PC-9 (cell line): ENCODE measurements at regions not wholly inside any gene's neighbourhood (a gene's known extent, or its start where the extent isn't known, plus 50 kb on each side); places are given as distances from the start of the nearest gene placed in this dataset.

Experiments
- EZH2 ChIP-seq: fragments of 200-600 bp; sonication (generic); IDR thresholded peaks from 2 replicates; pipeline ENCODE4 v1.8.0; 2017; ENCODE audit warnings: antibody characterized with exemption, low read depth
- TF ChIP-seq, protein P1 (sequence below): fragments of 200-600 bp; sonication (generic); conservative IDR thresholded peaks from 2 replicates; pipeline ENCODE4 v1.6.1; 2017; ENCODE audit warnings: mixed run types, antibody characterized with exemption, mild to moderate bottlenecking, moderate library complexity

DNA sequence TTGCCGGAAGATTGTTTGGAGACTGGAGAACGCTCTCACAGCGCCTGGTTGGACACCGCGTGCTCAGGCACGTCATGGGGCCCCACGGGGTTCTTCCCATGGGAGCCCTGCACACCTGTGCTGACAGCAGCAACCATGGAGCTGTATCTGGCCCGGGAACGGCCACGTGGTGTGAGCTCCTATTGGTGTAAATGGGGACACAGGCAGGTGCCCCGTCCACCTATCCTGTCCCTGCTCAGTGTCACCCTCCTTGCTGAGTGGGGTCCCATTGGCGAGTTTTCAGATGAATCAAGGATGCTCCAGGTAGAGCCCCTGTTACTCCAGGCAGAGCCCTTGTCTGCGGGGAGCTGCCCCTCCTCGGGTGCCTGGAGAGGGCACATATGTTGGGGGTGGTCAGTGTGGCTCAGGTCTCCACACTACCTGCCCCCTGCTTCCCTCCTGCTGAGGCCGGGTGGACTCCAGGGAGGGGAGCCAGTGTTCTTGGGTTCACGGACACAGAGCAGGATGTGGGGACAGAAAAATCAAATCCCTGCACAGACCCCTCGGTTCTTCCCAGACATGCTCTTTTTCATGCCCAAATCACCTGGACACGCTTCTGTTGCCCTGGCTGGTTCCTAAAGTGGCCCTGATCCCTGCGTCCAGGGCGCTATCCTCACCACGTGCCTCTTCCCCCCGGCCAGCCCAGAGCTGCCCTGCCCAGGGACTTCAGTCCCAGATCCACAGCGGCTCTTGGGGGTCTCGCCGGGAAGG, 250.1 kb downstream of the ADGRD1 start:
- TF ChIP-seq, protein P1, sequence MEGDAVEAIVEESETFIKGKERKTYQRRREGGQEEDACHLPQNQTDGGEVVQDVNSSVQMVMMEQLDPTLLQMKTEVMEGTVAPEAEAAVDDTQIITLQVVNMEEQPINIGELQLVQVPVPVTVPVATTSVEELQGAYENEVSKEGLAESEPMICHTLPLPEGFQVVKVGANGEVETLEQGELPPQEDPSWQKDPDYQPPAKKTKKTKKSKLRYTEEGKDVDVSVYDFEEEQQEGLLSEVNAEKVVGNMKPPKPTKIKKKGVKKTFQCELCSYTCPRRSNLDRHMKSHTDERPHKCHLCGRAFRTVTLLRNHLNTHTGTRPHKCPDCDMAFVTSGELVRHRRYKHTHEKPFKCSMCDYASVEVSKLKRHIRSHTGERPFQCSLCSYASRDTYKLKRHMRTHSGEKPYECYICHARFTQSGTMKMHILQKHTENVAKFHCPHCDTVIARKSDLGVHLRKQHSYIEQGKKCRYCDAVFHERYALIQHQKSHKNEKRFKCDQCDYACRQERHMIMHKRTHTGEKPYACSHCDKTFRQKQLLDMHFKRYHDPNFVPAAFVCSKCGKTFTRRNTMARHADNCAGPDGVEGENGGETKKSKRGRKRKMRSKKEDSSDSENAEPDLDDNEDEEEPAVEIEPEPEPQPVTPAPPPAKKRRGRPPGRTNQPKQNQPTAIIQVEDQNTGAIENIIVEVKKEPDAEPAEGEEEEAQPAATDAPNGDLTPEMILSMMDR: no peak
- TF ChIP-seq EZH2: no peak
